RWPE1 (cell line): ENCODE measurements at regions not wholly inside any gene's neighbourhood (a gene's known extent, or its start where the extent isn't known, plus 50 kb on each side); places are given as distances from the start of the nearest gene placed in this dataset.

Source experiments
- CTCF ChIA-PET: fragments of 350-600 bp; sonication (Branson Sonifier 250); formaldehyde crosslinking; extraction: SDS; loops from one replicate; lab custom pipeline; 2021; lab: Yijun Ruan, JAX
- POLR2A ChIA-PET: fragments of 400-600 bp; formaldehyde crosslinking; extraction: SDS; loops from one replicate; lab custom pipeline; 2020; ENCODE audit warnings: antibody characterized with exemption; ENCODE audit not compliant: low non-redundant PET; lab: Yijun Ruan, JAX
- DNase-seq: peaks from one replicate; pipeline ENCODE4 v3.0.0; 2012; ENCODE audit warnings: low spot score
- H3K27ac ChIP-seq: fragments of 450-650 bp; 2 replicates; pipeline ENCODE4 v1.5.1; 2017
- TF ChIP-seq, protein P1 (sequence below): fragments of 450-650 bp; conservative IDR thresholded peaks from 2 replicates; pipeline ENCODE4 v1.5.1; 2017; ENCODE audit warnings: low read depth, mild to moderate bottlenecking

DNA sequence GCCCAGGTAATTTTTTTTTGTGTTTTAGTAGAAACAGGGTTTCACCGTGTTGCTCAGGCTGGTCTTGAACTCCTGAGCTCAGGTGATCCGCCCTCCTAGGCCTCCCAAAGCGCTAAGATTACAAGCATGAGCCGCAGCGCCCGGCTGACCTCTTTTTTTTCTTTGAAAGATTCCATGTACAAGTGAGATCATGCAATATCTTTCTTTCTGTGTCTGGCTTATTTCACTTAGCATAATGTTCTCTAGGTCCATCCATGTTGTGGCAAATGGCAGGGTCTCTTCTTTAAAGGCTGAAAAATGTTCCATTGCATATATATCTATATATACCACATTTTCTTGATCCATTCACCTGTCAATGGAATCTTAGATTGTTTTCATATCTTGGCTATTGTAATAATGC, 255.0 kb upstream of the MYOCD start:
- ChIA-PET CTCF (no interaction called here), POLR2A (no interaction called here)
- no peak for DNase-seq
- TF ChIP-seq, protein P1, sequence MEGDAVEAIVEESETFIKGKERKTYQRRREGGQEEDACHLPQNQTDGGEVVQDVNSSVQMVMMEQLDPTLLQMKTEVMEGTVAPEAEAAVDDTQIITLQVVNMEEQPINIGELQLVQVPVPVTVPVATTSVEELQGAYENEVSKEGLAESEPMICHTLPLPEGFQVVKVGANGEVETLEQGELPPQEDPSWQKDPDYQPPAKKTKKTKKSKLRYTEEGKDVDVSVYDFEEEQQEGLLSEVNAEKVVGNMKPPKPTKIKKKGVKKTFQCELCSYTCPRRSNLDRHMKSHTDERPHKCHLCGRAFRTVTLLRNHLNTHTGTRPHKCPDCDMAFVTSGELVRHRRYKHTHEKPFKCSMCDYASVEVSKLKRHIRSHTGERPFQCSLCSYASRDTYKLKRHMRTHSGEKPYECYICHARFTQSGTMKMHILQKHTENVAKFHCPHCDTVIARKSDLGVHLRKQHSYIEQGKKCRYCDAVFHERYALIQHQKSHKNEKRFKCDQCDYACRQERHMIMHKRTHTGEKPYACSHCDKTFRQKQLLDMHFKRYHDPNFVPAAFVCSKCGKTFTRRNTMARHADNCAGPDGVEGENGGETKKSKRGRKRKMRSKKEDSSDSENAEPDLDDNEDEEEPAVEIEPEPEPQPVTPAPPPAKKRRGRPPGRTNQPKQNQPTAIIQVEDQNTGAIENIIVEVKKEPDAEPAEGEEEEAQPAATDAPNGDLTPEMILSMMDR: no peak
- no peak overlapping the region for H3K27ac ChIP-seq

DNA sequence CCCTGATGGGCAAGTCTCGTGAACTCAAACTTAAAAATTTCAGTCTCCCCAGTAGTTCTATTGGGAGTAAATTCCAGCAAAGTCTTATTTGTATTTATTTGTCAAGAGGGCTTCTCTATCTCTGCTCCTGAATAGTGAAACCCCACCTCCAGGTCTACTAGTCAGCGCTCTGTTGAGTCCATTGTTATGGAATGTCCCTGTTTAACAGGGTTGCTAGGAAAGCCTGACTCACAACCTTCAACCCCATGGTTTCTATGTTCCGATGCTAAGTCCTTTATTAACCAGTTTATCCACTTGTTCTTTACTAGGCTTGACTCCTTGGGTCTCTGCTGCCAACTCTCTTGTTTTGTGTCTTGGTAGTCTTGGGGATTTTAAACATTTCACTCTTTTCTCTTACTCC, 250.7 kb upstream of the MYOCD start:
- ChIA-PET CTCF (no interaction called here), POLR2A (no interaction called here)
- peak; percentile 3 for DNase-seq
- H3K27ac ChIP-seq: no peak overlapping the region
- TF ChIP-seq, protein P1: no peak

DNA sequence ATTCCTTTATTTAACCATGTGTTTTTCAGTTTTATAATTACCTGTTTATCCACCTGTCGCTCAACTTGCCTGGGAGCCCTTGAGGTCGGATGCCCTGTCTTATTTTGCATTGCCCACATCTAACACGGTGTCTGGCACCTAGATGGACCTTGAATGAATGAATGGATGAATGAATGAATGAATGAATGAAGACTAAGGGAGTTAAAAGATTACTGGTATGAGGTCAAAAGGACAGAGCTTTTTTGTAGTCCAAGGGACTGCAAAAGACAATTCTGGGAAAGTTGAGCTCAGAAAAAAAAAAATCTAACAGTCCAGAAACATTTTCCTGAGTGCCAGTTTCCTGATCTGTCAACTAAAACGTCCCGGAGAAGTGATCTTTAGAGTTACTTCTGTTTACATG, 244.6 kb upstream of the MYOCD start:
- CTCF ChIA-PET: no interaction called here
- TF ChIP-seq, protein P1: no peak
- no peak overlapping the region for H3K27ac ChIP-seq
- no peak for DNase-seq
- POLR2A ChIA-PET: no interaction called here

DNA sequence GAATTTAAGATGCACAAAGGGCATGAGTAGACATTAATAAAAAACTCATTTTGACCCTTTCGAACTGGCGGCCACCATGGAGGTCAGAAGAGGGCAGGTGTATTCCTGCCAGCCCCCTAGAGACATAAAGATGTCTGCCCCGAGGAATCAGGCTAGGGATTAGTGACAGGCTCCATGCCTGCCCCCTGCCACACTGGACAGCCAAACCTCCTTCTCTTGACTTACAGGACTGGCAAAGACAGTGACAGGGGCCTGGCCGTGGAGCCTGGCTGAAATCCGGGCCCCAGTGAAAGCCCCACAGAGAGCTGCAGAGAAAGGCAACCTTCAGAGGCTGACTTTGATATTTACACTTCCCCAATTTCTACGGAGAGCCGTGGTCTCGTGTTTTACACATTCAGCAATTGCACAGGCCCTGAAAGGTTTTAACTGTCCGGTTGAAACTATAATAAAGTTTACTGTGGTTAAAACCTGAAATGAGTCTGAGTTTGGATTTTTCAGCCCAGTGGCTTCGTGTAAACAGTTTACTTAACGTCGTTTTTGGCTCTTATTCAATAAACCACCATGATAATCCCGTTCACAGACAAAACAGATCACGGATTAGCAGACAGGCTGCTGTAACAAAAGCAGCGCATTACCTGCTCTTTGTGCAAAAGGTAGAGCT, 243.9 kb upstream of the MYOCD start:
- DNase-seq: no peak
- ChIA-PET CTCF (interaction anchor here (0.6 kb wide), 1 partner anchor 16 kb away, joined by 4 read pairs; no protein-coding TSS in a partner anchor), POLR2A (no interaction called here)
- no peak overlapping the region for H3K27ac ChIP-seq
- TF ChIP-seq, protein P1: no peak

DNA sequence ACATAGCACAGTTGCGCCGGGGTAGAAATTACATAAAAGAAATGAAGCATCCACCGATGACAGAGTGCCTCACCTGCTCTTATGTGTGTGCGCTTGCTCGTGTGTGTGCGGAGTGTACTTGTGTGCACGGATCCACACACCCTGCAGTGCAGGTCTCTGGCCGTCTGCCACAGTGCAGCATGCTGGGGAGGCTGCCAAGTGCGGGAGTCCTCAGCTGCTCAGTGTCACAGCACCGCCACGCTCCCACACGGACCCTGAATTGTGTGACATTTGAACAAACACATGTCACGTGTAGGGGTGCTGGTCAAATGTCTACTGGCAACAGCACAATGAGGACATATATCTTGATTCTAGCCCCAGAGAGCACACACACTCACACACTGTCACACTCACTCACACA, 243.0 kb upstream of the MYOCD start:
- no peak overlapping the region for H3K27ac ChIP-seq
- ChIA-PET CTCF (interaction anchor here (0.6 kb wide), 1 partner anchor 17 kb away, joined by 4 read pairs; no protein-coding TSS in a partner anchor), POLR2A (no interaction called here)
- no peak for DNase-seq
- TF ChIP-seq, protein P1: no peak

DNA sequence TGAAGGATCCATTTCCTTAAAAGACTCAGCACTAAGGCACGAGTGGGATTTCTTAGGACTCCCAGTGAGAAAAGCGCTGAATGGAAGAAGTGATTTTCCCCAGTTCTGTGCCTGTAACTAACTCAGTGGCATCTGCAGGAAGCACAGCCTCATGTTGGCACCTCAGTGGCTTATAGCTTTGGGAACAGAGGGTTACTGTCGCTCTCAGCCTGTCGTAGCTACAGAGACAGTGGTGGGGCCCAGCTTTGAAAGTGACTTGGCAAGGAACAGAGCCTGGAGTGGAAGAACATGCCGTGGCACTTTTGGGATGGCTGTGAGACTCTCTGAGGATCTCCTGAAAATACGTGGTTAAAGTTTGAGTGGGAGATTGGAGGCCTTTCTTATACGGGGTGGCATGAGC, 242.4 kb upstream of the MYOCD start:
- H3K27ac ChIP-seq: no peak overlapping the region
- DNase-seq: no peak
- ChIA-PET POLR2A (no interaction called here), CTCF (no interaction called here)
- TF ChIP-seq, protein P1: no peak
